ENCODE measurements at regions not wholly inside any gene's neighbourhood (a gene's known extent, or its start where the extent isn't known, plus 50 kb on each side); places are given as distances from the start of the nearest gene placed in this dataset.

- Mint-ChIP-seq H3K9me3 (ENCODE audit: low read depth) (no peaks in the 10 kb centered on the region), H3K27me3 (no peaks in the 10 kb centered on the region), H3K4me1 (ENCODE audit: low read depth) (peaks cover 28% of the 10 kb centered on the region), H3K27ac (no peak overlapping the region), H3K36me3 (peaks cover 2% of the 10 kb centered on the region), H3K4me3 (no peak overlapping the region)
Observed at GRCh38 chr6:25060522-25060921, 124.8 kb upstream of the RIPOR2 start.

- H3K4me1 Mint-ChIP-seq (ENCODE audit: low read depth): peaks cover 19% of the 10 kb centered on the region
- H3K27me3 Mint-ChIP-seq: no peaks in the 10 kb centered on the region
- H3K4me3 Mint-ChIP-seq: no peak overlapping the region
- no peaks in the 10 kb centered on the region for H3K9me3 Mint-ChIP-seq (ENCODE audit: low read depth)
- H3K27ac Mint-ChIP-seq: no peak overlapping the region
- H3K36me3 Mint-ChIP-seq: peaks cover under 1% of the 10 kb centered on the region
Observed at GRCh38 chr6:25061289-25061936, 125.7 kb upstream of the RIPOR2 start.

GRCh38 chr6:25062070-25062811 lies 126.5 kb upstream of the RIPOR2 start:
- Mint-ChIP-seq H3K9me3 (ENCODE audit: low read depth) (no peaks in the 10 kb centered on the region), H3K27me3 (no peaks in the 10 kb centered on the region), H3K36me3 (no peaks in the 10 kb centered on the region), H3K4me1 (ENCODE audit: low read depth) (peaks cover 12% of the 10 kb centered on the region), H3K4me3 (no peak overlapping the region), H3K27ac (no peak overlapping the region)

DNA sequence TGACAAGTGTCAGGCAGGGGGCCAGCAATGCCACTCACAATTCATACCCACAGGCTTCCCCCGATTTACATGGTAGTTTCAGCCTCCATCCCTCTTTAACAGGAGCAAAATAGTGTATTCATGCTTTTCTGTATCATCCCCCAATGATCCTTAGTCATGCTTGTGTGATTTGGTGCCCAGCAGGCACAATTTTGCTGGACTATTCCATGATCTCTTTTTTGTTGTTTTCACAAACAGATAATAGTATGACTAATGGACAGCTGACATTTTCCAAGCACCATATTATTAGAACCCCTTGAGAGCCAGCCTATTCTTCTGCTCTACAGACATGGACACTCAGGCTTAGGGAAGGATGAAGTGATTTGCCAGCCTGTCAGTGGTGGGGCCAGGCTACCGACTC lies 128.2 kb upstream of the RIPOR2 start:
- H3K27ac Mint-ChIP-seq: no peak overlapping the region
- no peak overlapping the region for H3K4me3 Mint-ChIP-seq
- H3K27me3 Mint-ChIP-seq: no peaks in the 10 kb centered on the region
- no peaks in the 10 kb centered on the region for H3K9me3 Mint-ChIP-seq (ENCODE audit: low read depth)
- peaks cover 2% of the 10 kb centered on the region for H3K4me1 Mint-ChIP-seq (ENCODE audit: low read depth)
- H3K36me3 Mint-ChIP-seq: no peaks in the 10 kb centered on the region

GRCh38 chr6:25065666-25066065 lies 129.9 kb upstream of the RIPOR2 start:
- Mint-ChIP-seq H3K27ac (no peak overlapping the region), H3K27me3 (no peaks in the 10 kb centered on the region), H3K9me3 (ENCODE audit: low read depth) (no peaks in the 10 kb centered on the region), H3K4me1 (ENCODE audit: low read depth) (peaks cover 4% of the 10 kb centered on the region), H3K4me3 (no peak overlapping the region), H3K36me3 (peaks cover 2% of the 10 kb centered on the region)

DNA sequence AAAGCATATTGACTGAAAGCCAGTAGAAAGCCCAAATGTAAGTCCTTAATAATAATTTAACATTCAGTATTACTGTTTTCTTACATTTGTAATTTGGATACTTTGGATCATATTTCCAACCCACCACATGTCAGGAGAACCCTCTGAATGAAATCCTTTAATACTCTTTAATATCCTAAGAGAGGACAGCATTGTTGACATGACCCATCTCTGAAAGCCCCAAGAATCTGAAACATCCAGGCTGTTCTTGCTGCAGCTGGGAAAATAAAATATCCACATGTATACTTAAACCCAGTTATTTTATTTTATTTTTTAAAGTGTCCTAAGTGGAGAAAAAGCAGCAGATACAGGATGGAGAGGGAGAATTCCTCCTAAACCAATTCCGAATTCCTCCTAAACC lies 130.8 kb upstream of the RIPOR2 start:
- Mint-ChIP-seq H3K27me3 (no peaks in the 10 kb centered on the region), H3K4me1 (ENCODE audit: low read depth) (peaks cover 4% of the 10 kb centered on the region), H3K27ac (no peak overlapping the region), H3K36me3 (peaks cover 2% of the 10 kb centered on the region), H3K9me3 (ENCODE audit: low read depth) (no peaks in the 10 kb centered on the region), H3K4me3 (no peak overlapping the region)

DNA sequence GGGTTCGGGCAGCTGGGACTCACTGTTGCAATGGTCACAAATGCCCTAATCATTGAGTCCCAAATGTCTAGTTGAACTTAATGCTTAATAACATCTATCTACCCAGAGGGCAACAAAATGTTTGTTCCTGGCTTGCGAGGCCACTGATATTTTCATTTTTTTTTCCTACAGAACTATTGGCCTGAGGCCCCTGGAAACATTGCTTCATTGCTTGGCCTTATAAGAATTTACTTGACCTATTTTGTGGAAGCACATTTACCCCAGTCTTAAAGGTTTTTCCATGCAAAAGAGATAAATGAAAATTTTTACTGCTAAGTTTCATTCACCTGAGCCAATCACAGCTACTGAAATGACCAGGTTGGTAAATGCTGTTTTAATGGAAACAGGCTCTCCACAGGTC lies 133.1 kb upstream of the RIPOR2 start:
- Mint-ChIP-seq H3K9me3 (ENCODE audit: low read depth) (no peaks in the 10 kb centered on the region), H3K4me1 (ENCODE audit: low read depth) (peaks cover 4% of the 10 kb centered on the region), H3K4me3 (no peak overlapping the region), H3K27ac (no peak overlapping the region), H3K36me3 (peaks cover 2% of the 10 kb centered on the region), H3K27me3 (no peaks in the 10 kb centered on the region)

DNA sequence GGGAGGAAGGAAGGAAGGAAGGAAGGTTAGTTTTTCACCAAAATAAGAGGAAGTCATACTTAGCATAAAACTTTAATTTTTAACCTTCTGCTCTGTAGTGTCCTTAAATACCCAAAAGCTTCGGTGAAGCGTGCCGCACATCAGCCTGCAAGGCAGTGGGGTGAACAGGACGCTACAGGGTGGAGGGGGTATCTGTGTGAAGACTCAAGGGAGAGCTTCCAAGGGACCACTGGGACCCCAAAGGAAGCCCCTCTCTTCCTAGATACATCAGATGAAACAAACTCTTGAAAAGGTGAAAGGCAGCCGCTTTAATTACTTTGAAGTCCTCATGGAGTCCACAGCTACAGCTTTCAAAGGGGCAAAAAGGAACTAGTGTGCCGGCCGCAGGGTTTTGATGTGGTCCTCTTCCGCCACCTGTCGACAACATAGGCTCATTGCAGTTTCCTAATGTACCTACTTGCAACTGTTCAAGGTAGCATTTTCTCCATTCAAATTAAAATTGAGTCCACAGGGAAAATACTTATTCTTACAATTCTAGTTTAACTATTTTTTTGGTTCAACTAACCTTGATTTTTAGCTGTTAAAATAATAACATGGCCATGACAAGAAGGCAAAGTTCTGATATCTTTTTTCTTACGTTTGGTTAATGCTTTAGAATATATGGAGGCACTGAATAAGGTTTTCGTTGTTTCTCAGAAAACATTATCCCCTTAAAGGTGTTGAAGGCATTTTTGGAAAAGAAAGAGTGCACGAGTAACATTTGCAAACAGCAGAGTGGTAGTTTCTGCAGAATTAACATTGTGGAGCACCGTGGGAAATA lies 135.0 kb upstream of the RIPOR2 start:
- Mint-ChIP-seq H3K36me3 (peaks cover 2% of the 10 kb centered on the region), H3K4me3 (peak overlapping the region; percentile 61), H3K27me3 (no peaks in the 10 kb centered on the region), H3K27ac (peak overlapping the region; percentile 90), H3K9me3 (ENCODE audit: low read depth) (no peaks in the 10 kb centered on the region), H3K4me1 (ENCODE audit: low read depth) (peaks cover 4% of the 10 kb centered on the region)

DNA sequence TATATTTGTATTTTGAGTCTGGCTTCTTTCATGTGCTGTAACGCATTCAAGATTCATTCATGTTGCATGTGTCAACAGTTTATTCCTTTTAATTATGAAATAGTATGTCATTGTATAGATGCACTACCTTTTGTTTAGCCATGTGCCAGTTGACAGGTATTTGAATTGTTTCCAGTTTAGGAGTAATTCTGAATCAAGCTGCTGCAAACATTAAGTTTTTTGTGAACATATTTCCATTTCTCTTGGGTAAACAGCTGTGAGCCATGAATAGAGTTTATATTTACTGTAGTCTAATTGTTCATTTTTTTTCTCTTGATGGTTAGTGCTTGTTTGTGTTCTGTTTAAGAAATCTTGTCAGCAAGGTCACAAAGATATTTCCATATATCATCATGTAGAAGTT lies 142.4 kb upstream of the RIPOR2 start:
- H3K27ac Mint-ChIP-seq: no peak overlapping the region
- H3K36me3 Mint-ChIP-seq: peaks cover 5% of the 10 kb centered on the region
- no peaks in the 10 kb centered on the region for H3K27me3 Mint-ChIP-seq
- H3K4me3 Mint-ChIP-seq: no peak overlapping the region
- peaks cover 8% of the 10 kb centered on the region for H3K4me1 Mint-ChIP-seq (ENCODE audit: low read depth)
- H3K9me3 Mint-ChIP-seq (ENCODE audit: low read depth): no peaks in the 10 kb centered on the region

DNA sequence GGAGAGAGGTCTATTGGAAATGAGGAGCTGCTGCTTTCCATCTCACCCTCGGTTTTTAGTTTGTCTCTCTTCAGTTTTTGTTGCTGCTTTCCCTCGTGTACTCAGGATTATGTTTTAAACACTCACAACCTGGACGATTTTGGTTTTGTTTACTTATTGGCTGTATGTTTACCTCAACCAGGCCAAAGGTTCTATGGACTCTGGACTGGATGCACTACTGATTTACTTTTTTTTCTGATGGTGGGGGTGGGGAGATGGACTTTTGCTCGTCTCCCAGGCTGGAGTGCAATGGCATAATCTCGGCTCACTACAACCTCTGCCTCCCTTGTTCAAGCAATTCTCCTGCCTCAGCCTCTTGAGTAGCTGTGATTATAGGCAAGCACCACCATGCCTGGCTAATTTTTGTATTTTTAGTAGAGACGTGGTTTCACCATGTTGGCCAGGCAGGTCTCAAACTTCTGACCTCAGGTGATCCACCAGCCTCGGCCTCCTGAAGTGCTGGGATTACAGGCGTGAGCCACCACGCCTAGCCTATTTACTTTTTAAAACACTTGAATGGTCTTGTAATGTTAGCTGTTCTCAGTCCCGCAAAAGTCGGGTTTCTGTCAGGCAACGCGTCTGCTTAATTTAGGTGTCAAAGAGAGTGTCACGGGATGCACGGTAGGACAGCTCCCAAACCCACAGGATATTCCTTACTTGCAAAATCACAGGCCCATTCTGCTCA lies 148.2 kb upstream of the RIPOR2 start:
- Mint-ChIP-seq H3K27me3 (no peaks in the 10 kb centered on the region), H3K9me3 (ENCODE audit: low read depth) (no peaks in the 10 kb centered on the region), H3K27ac (peak overlapping the region; percentile 50), H3K36me3 (peaks cover 7% of the 10 kb centered on the region), H3K4me3 (no peak overlapping the region), H3K4me1 (ENCODE audit: low read depth) (peaks cover 20% of the 10 kb centered on the region)

GRCh38 chr6:25084508-25084833 lies 148.7 kb upstream of the RIPOR2 start:
- no peak overlapping the region for H3K27ac Mint-ChIP-seq

DNA sequence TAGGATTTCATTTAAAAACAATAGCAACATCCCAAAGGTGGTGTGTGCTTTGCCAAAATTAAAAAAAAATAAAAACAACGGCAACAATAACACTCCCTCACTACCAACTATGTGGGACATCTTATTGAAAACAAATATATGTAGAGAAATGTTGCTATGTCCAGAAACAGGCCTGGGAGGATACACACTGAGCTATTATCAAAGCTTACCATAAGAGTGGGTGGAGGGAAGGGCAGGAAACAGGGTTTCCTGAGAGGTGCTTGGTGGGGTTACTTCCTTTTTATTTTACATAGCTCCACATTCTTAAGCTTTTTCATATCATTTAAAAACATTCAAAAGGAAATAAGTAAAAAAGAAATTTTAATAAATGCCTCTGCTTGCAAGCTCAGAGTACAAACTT lies 150.0 kb upstream of the RIPOR2 start:
- Mint-ChIP-seq H3K9me3 (ENCODE audit: low read depth) (no peaks in the 10 kb centered on the region), H3K36me3 (peaks cover 12% of the 10 kb centered on the region), H3K4me1 (ENCODE audit: low read depth) (peaks cover 25% of the 10 kb centered on the region), H3K4me3 (peak overlapping the region; percentile 24), H3K27ac (peak overlapping the region; percentile 11), H3K27me3 (no peaks in the 10 kb centered on the region)

More at GRCh38 chr6:25084508-25084833, 148.7 kb upstream of the RIPOR2 start:
- Mint-ChIP-seq H3K9me3 (ENCODE audit: low read depth) (no peaks in the 10 kb centered on the region), H3K4me3 (no peak overlapping the region), H3K27me3 (no peaks in the 10 kb centered on the region), H3K4me1 (ENCODE audit: low read depth) (peaks cover 24% of the 10 kb centered on the region), H3K36me3 (peaks cover 11% of the 10 kb centered on the region)

GRCh38 chr6:25086500-25087091 lies 150.8 kb upstream of the RIPOR2 start:
- Mint-ChIP-seq H3K9me3 (ENCODE audit: low read depth) (no peaks in the 10 kb centered on the region), H3K4me1 (ENCODE audit: low read depth) (peaks cover 24% of the 10 kb centered on the region), H3K4me3 (peak overlapping the region; percentile 11)

DNA sequence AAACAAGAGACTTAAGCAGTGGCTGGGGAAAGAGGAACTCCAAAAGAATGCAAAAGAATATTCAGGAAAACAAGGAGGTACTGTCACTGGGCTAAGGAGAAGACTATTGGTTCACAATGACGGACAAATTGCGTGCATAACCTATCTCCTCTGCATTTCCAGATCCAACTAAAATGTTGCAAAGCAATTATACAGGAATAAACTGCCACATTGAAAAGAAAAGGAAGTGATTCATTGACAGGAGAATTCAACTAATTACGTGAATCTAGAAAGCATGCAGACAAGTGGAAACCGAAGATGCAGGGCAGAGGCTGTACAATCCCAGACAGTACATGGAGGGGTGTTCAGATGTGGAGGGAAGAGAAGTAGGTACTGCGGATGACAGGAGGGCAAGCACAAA lies 152.8 kb upstream of the RIPOR2 start:
- no peaks in the 10 kb centered on the region for H3K27me3 Mint-ChIP-seq
- no peak overlapping the region for H3K4me3 Mint-ChIP-seq
- no peaks in the 10 kb centered on the region for H3K9me3 Mint-ChIP-seq (ENCODE audit: low read depth)
- no peak overlapping the region for H3K27ac Mint-ChIP-seq
- H3K36me3 Mint-ChIP-seq: peaks cover 16% of the 10 kb centered on the region
- peaks cover 20% of the 10 kb centered on the region for H3K4me1 Mint-ChIP-seq (ENCODE audit: low read depth)

More at GRCh38 chr6:25086500-25087091, 150.8 kb upstream of the RIPOR2 start:
- Mint-ChIP-seq H3K27me3 (no peaks in the 10 kb centered on the region), H3K36me3 (peaks cover 11% of the 10 kb centered on the region), H3K27ac (no peak overlapping the region)
